ENCODE measurements at regions not wholly inside any gene's neighbourhood (a gene's known extent, or its start where the extent isn't known, plus 50 kb on each side); places are given as distances from the start of the nearest gene placed in this dataset.
A peak's percentile ranks its signal among the peaks of the same experiment; 100 is the strongest.

GRCh38 chr14:97878727-97879126 is 1081.5 kb downstream of the VRK1 start:
- H3K4me1 Mint-ChIP-seq (ENCODE audit: low read depth in 2 of 2) = no peaks in the 10 kb centered on the region
- H3K27ac Mint-ChIP-seq = no peak overlapping the region
- H3K36me3 Mint-ChIP-seq = no peaks in the 10 kb centered on the region
- H3K4me3 Mint-ChIP-seq = no peak overlapping the region
- ATAC-seq (no peak), DNase-seq (ENCODE audit: low spot score) (no peak)
- H3K27me3 Mint-ChIP-seq = peaks cover 0 to 4% of the 10 kb centered on the region in 2 donors
- no peaks in the 10 kb centered on the region for H3K9me3 Mint-ChIP-seq

GRCh38 chr14:97887690-97888089 is 1090.5 kb downstream of the VRK1 start:
- no peak for ATAC-seq
- no peak overlapping the region for H3K27ac Mint-ChIP-seq
- peaks cover 2% of the 10 kb centered on the region for H3K9me3 Mint-ChIP-seq
- H3K36me3 Mint-ChIP-seq = no peaks in the 10 kb centered on the region
- no peak overlapping the region for H3K4me3 Mint-ChIP-seq
- H3K27me3 Mint-ChIP-seq = peaks cover 0 to 10% of the 10 kb centered on the region in 2 donors
- no peak for DNase-seq (ENCODE audit: low spot score)
- H3K4me1 Mint-ChIP-seq (ENCODE audit: low read depth in 2 of 2) = no peaks in the 10 kb centered on the region

- ATAC-seq (no peak), DNase-seq (ENCODE audit: low spot score) (no peak)
- peaks cover 2% of the 10 kb centered on the region for H3K9me3 Mint-ChIP-seq
- no peak overlapping the region for H3K27ac Mint-ChIP-seq
- H3K4me3 Mint-ChIP-seq = no peak overlapping the region
- no peaks in the 10 kb centered on the region for H3K4me1 Mint-ChIP-seq (ENCODE audit: low read depth in 2 of 2)
- H3K27me3 Mint-ChIP-seq = peaks cover 0 to 10% of the 10 kb centered on the region in 2 donors
- no peaks in the 10 kb centered on the region for H3K36me3 Mint-ChIP-seq
Measured at GRCh38 chr14:97888331-97888730, 1091.1 kb downstream of the VRK1 start.

- Mint-ChIP-seq H3K27me3 (peaks cover 0 to 7% of the 10 kb centered on the region in 2 donors), H3K36me3 (no peaks in the 10 kb centered on the region), H3K9me3 (peaks cover 2% of the 10 kb centered on the region), H3K4me3 (no peak overlapping the region), H3K4me1 (ENCODE audit: low read depth in 2 of 2) (no peaks in the 10 kb centered on the region), H3K27ac (no peak overlapping the region)
- DNase-seq (ENCODE audit: low spot score) (no peak), ATAC-seq (no peak)
Measured at GRCh38 chr14:97891515-97891914, 1094.3 kb downstream of the VRK1 start.

- H3K4me1 Mint-ChIP-seq (ENCODE audit: low read depth in 2 of 2) = no peaks in the 10 kb centered on the region
- ATAC-seq = no peak
- H3K36me3 Mint-ChIP-seq = no peaks in the 10 kb centered on the region
- peaks cover 0 to 4% of the 10 kb centered on the region in 2 donors for H3K27me3 Mint-ChIP-seq
- no peaks in the 10 kb centered on the region for H3K9me3 Mint-ChIP-seq
- H3K27ac Mint-ChIP-seq = no peak overlapping the region
- H3K4me3 Mint-ChIP-seq = no peak overlapping the region
- no peak for DNase-seq (ENCODE audit: low spot score)
Measured at GRCh38 chr14:97894552-97894951, 1097.4 kb downstream of the VRK1 start.

- H3K4me1 Mint-ChIP-seq (ENCODE audit: low read depth in 2 of 2) = no peaks in the 10 kb centered on the region
- no peak overlapping the region for H3K27ac Mint-ChIP-seq
- no peak for DNase-seq (ENCODE audit: low spot score)
- H3K36me3 Mint-ChIP-seq = no peaks in the 10 kb centered on the region
- ATAC-seq = no peak
- no peak overlapping the region for H3K4me3 Mint-ChIP-seq
- no peaks in the 10 kb centered on the region for H3K9me3 Mint-ChIP-seq
- no peaks in the 10 kb centered on the region for H3K27me3 Mint-ChIP-seq
Measured at GRCh38 chr14:97900196-97900854, 1103.1 kb downstream of the VRK1 start.

GRCh38 chr14:97902630-97903029 is 1105.4 kb downstream of the VRK1 start:
- peaks cover 5 to 6% of the 10 kb centered on the region in 2 donors for H3K27me3 Mint-ChIP-seq
- H3K36me3 Mint-ChIP-seq = no peaks in the 10 kb centered on the region
- H3K4me1 Mint-ChIP-seq (ENCODE audit: low read depth in 2 of 2) = no peaks in the 10 kb centered on the region
- H3K9me3 Mint-ChIP-seq = no peaks in the 10 kb centered on the region
- no peak overlapping the region for H3K27ac Mint-ChIP-seq
- DNase-seq (ENCODE audit: low spot score) (no peak), ATAC-seq (no peak)
- H3K4me3 Mint-ChIP-seq = no peak overlapping the region

GRCh38 chr14:97903821-97904220 is 1106.6 kb downstream of the VRK1 start:
- H3K36me3 Mint-ChIP-seq = no peaks in the 10 kb centered on the region
- H3K27me3 Mint-ChIP-seq = peaks cover 6 to 10% of the 10 kb centered on the region in 2 donors
- no peaks in the 10 kb centered on the region for H3K9me3 Mint-ChIP-seq
- H3K4me3 Mint-ChIP-seq = no peak overlapping the region
- ATAC-seq (no peak), DNase-seq (ENCODE audit: low spot score) (no peak)
- no peaks in the 10 kb centered on the region for H3K4me1 Mint-ChIP-seq (ENCODE audit: low read depth in 2 of 2)
- no peak overlapping the region for H3K27ac Mint-ChIP-seq

- Mint-ChIP-seq H3K27ac (no peak overlapping the region), H3K27me3 (peaks cover 0 to 30% of the 10 kb centered on the region in 2 donors), H3K4me3 (no peak overlapping the region), H3K4me1 (ENCODE audit: low read depth in 2 of 2) (no peaks in the 10 kb centered on the region), H3K36me3 (no peaks in the 10 kb centered on the region), H3K9me3 (no peaks in the 10 kb centered on the region)
- no peak for ATAC-seq
- DNase-seq (ENCODE audit: low spot score) = no peak
Measured at GRCh38 chr14:97912217-97912616, 1115.0 kb downstream of the VRK1 start.

GRCh38 chr14:97916100-97916499 is 1118.9 kb downstream of the VRK1 start:
- ATAC-seq (no peak), DNase-seq (ENCODE audit: low spot score) (no peak)
- no peaks in the 10 kb centered on the region for H3K4me1 Mint-ChIP-seq (ENCODE audit: low read depth in 2 of 2)
- H3K27ac Mint-ChIP-seq = no peak overlapping the region
- no peaks in the 10 kb centered on the region for H3K9me3 Mint-ChIP-seq
- H3K36me3 Mint-ChIP-seq = no peaks in the 10 kb centered on the region
- H3K4me3 Mint-ChIP-seq = no peak overlapping the region
- peaks cover 0 to 16% of the 10 kb centered on the region in 2 donors for H3K27me3 Mint-ChIP-seq

- no peak for ATAC-seq
- Mint-ChIP-seq H3K27ac (no peak overlapping the region), H3K27me3 (peaks cover 0 to 11% of the 10 kb centered on the region in 2 donors), H3K4me3 (no peak overlapping the region), H3K9me3 (no peaks in the 10 kb centered on the region), H3K4me1 (ENCODE audit: low read depth in 2 of 2) (no peaks in the 10 kb centered on the region), H3K36me3 (no peaks in the 10 kb centered on the region)
- DNase-seq (ENCODE audit: low spot score) = no peak
Measured at GRCh38 chr14:97916669-97917568, 1119.7 kb downstream of the VRK1 start.

GRCh38 chr14:97920201-97920600 is 1123.0 kb downstream of the VRK1 start:
- ATAC-seq (no peak), DNase-seq (ENCODE audit: low spot score) (no peak)
- peaks cover 0 to 4% of the 10 kb centered on the region in 2 donors for H3K4me1 Mint-ChIP-seq (ENCODE audit: low read depth in 2 of 2)
- H3K27me3 Mint-ChIP-seq = peaks cover 5% of the 10 kb centered on the region in 2 donors
- no peak overlapping the region for H3K4me3 Mint-ChIP-seq
- no peaks in the 10 kb centered on the region for H3K36me3 Mint-ChIP-seq
- no peak overlapping the region for H3K27ac Mint-ChIP-seq
- no peaks in the 10 kb centered on the region for H3K9me3 Mint-ChIP-seq

- H3K36me3 Mint-ChIP-seq = no peaks in the 10 kb centered on the region
- H3K9me3 Mint-ChIP-seq = no peaks in the 10 kb centered on the region
- no peak for ATAC-seq
Measured at GRCh38 chr14:97921296-97921695, 1124.1 kb downstream of the VRK1 start.

GRCh38 chr14:97924922-97925613 is 1127.9 kb downstream of the VRK1 start:
- Mint-ChIP-seq H3K27ac (peak overlapping the region in 1 of 2 donors; percentile 72), H3K27me3 (peaks cover 2 to 9% of the 10 kb centered on the region in 2 donors), H3K36me3 (no peaks in the 10 kb centered on the region), H3K4me1 (ENCODE audit: low read depth in 2 of 2) (peaks cover 0 to 9% of the 10 kb centered on the region in 2 donors), H3K9me3 (no peaks in the 10 kb centered on the region), H3K4me3 (peak overlapping the region; percentile 28)
- DNase-seq (ENCODE audit: low spot score) (no peak), ATAC-seq (peak; percentile 15 to 80)

More at GRCh38 chr14:97921296-97921695, 1124.1 kb downstream of the VRK1 start:
- Mint-ChIP-seq H3K4me1 (ENCODE audit: low read depth in 2 of 2) (peaks cover 0 to 9% of the 10 kb centered on the region in 2 donors), H3K27me3 (peaks cover 5% of the 10 kb centered on the region in 2 donors), H3K27ac (no peak overlapping the region), H3K4me3 (no peak overlapping the region)
- DNase-seq (ENCODE audit: low spot score) = no peak

Measured in natural killer cell treated with Interleukin-12 subunit alpha and Interleukin-12 subunit beta and Interleukin-15 and Interleukin-18, amount 100 ng/mL, for 72 hours (primary cell).